ENCODE measurements at regions not wholly inside any gene's neighbourhood (a gene's known extent, or its start where the extent isn't known, plus 50 kb on each side); places are given as distances from the start of the nearest gene placed in this dataset.

- no peaks in the 10 kb centered on the region for H3K9me3 ChIP-seq
- peak overlapping the region in 6 of 10 donors; percentile 3 to 47 (median 15) for H3K4me3 ChIP-seq
- intact Hi-C loops (cut with DNase I) = loop anchor here in 7 of 10 donors (5.0 to 10.0 kb wide), 8 partner anchors 58 to 483 kb away; no protein-coding TSS in a partner anchor
- H3K27ac ChIP-seq = peak overlapping the region; percentile 83 to 98 (median 88)
- peak in 5 of 8 donors; percentile 3 to 27 (median 16) for ATAC-seq
- DNase-seq = no peak
- no peaks in the 10 kb centered on the region for H3K27me3 ChIP-seq
- WGBS, 2 donors = 81 to 82% methylated on average over 6 of the region's 6 CpGs
- peaks cover 21 to 100% (median 61%) of the 10 kb centered on the region in 9 donors for H3K4me1 ChIP-seq
- TF ChIP-seq CTCF (IDR thresholded peaks at IDR 0.05) = no peak
- H3K36me3 ChIP-seq = no peaks in the 10 kb centered on the region
These were observed 148.4 kb downstream of the TOMM20 start for GRCh38 chr1:234980291-234980644.

GRCh38 chr1:234979296-234980279 lies 149.0 kb downstream of the TOMM20 start:
- Histone ChIP-seq H3K4me1 (peaks cover 16 to 100% (median 60%) of the 10 kb centered on the region in 9 donors), H3K27ac (peak overlapping the region; percentile 83 to 98 (median 88)), H3K36me3 (no peaks in the 10 kb centered on the region), H3K27me3 (no peaks in the 10 kb centered on the region), H3K4me3 (peak overlapping the region in 5 of 10 donors; percentile 3 to 47 (median 10)), H3K9me3 (no peaks in the 10 kb centered on the region)
- intact Hi-C loops (cut with DNase I) = loop anchor here in 7 of 10 donors (5.0 to 10.0 kb wide), 12 partner anchors 57 to 485 kb away; partner anchors contain the start of gene IRF2BP2 (in 1 of the 7)
- DNase-seq = no peak
- ATAC-seq = no peak
- TF ChIP-seq CTCF (IDR thresholded peaks at IDR 0.05) = no peak
- 70 to 76% methylated on average over 15 of the region's 15 CpGs for WGBS, 2 donors

- no peaks in the 10 kb centered on the region for H3K9me3 ChIP-seq
- 43 to 54% methylated on average over 14 of the region's 14 CpGs for WGBS, 2 donors
- H3K27me3 ChIP-seq = no peaks in the 10 kb centered on the region
- ATAC-seq (peak in 7 of 8 donors; percentile 28 to 52 (median 39)), DNase-seq (no peak)
- peak overlapping the region; percentile 83 to 98 (median 88) for H3K27ac ChIP-seq
- intact Hi-C loops (cut with DNase I) = loop anchor here in 5 of 10 donors (5.0 to 10.0 kb wide), 7 partner anchors 56 to 484 kb away; partner anchors contain the start of gene IRF2BP2 (in 1 of the 5)
- peak in 3 of 9 donors; percentile 27 to 40 (median 28) for TF ChIP-seq CTCF (IDR thresholded peaks at IDR 0.05)
- no peaks in the 10 kb centered on the region for H3K36me3 ChIP-seq
- peaks cover 15 to 93% (median 54%) of the 10 kb centered on the region in 9 donors for H3K4me1 ChIP-seq
- peak overlapping the region in 2 of 10 donors; percentile 9 to 47 for H3K4me3 ChIP-seq
These were observed 150.0 kb downstream of the TOMM20 start for GRCh38 chr1:234978397-234979295.

Measured in heart right ventricle (tissue), 16 donors.